ENCODE measurements at regions not wholly inside any gene's neighbourhood (a gene's known extent, or its start where the extent isn't known, plus 50 kb on each side); places are given as distances from the start of the nearest gene placed in this dataset.

GRCh38 chr16:25340973-25341372 lies 83.3 kb upstream of the ZKSCAN2 start:
- no peaks in the 10 kb centered on the region for H3F3A ChIP-seq (replicated peaks; ENCODE audit: low read depth)

More at GRCh38 chr16:25340973-25341372, 83.3 kb upstream of the ZKSCAN2 start:
- Histone ChIP-seq H3K27me3 (ENCODE audit: insufficient read depth) (no peaks in the 10 kb centered on the region), H3K4me2 (no peak overlapping the region), H3K4me1 (ENCODE audit: insufficient read depth) (no peaks in the 10 kb centered on the region), H4K20me1 (replicated peaks; ENCODE audit: insufficient read depth) (no peaks in the 10 kb centered on the region), H3K79me2 (replicated peaks; ENCODE audit: insufficient read depth) (no peaks in the 10 kb centered on the region), H3K36me3 (ENCODE audit: insufficient read depth) (no peaks in the 10 kb centered on the region), H3K9me2 (ENCODE audit: insufficient read depth) (no peaks in the 10 kb centered on the region), H2AFZ (no peak overlapping the region), H3K27ac (ENCODE audit: low read depth) (no peak overlapping the region), H3K4me3 (no peak overlapping the region)
- Mint-ChIP-seq H3K27me3 (ENCODE audit: insufficient read depth, low read depth, poor library complexity) (peaks cover 2% of the 10 kb centered on the region), H3K27ac (no peak overlapping the region), H3K9me3 (peaks cover 75% of the 10 kb centered on the region), H3K36me3 (ENCODE audit: low read depth) (peaks cover 3% of the 10 kb centered on the region; the same call in 1 of the 3 replicates), H3K4me1 (peaks cover 4% of the 10 kb centered on the region; the same call in 1 of the 3 replicates), H3K4me3 (no peak overlapping the region)
- no peak for ATAC-seq
- no peak for TF ChIP-seq REST (IDR thresholded peaks at IDR 0.05; ENCODE audit: unreplicated experiment)
- TF ChIP-seq ETS1 (IDR thresholded peaks at IDR 0.05), result no peak
- no peak for TF ChIP-seq ZNF114 (CRISPR knock-in tag; IDR thresholded peaks at IDR 0.05)
- TF ChIP-seq JUNB (IDR thresholded peaks at IDR 0.05; ENCODE audit: unreplicated experiment), result no peak
- TF ChIP-seq EZH2 (IDR thresholded peaks at IDR 0.05; ENCODE audit: low read depth, unreplicated experiment), result no peak
- no peak for TF ChIP-seq NANOG (IDR thresholded peaks at IDR 0.05; ENCODE audit: borderline replicate concordance)
- no peak for TF ChIP-seq CTCF (conservative IDR thresholded peaks at IDR 0.05; ENCODE audit: low read depth in 2 of 2)
- TF ChIP-seq ZNF331 (CRISPR knock-in tag; IDR thresholded peaks at IDR 0.05; ENCODE audit: low read depth), result no peak
- TF ChIP-seq EZH2phosphoT487 (IDR thresholded peaks at IDR 0.05; ENCODE audit: unreplicated experiment), result no peak
- no peak for TF ChIP-seq ZNF462 (CRISPR knock-in tag; IDR thresholded peaks at IDR 0.05)
- no peak for TF ChIP-seq STAT1 (IDR thresholded peaks at IDR 0.05; ENCODE audit: unreplicated experiment)
- no peak for TF ChIP-seq POLR2AphosphoS5 (IDR thresholded peaks at IDR 0.05; ENCODE audit: low read depth)
- TF ChIP-seq CREB1 (CRISPR knock-in tag; IDR thresholded peaks at IDR 0.05; ENCODE audit: low read depth), result no peak
- DNase-seq (ENCODE audit: low spot score), result no peak

Data from GM23338 (cell line).